ENCODE measurements at regions not wholly inside any gene's neighbourhood (a gene's known extent, or its start where the extent isn't known, plus 50 kb on each side); places are given as distances from the start of the nearest gene placed in this dataset.

DNA sequence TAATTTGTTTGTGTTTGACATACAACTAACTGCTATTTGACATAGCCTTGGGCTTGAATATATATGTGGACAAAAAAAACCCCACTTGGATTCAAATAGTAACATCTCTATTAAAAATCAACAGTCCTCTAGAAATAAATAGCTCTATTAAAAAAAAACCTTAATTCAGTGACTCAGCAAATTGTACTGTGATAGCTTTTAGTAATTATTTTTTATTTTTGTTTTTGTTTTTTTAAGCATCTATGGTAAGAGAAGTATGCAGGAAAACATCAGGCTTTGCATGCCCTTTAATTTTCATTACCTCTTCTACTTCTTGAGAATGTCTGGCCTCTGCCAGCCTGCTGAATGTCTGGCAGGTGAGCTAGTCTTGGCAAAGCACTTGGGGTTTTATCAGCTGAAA is 300.7 kb downstream of the NPR3 start:
- Histone ChIP-seq H3K4me3 (ENCODE audit: low read length in 2 of 2) (no peak overlapping the region), H3K27me3 (ENCODE audit: control insufficient read depth in 2 of 2, insufficient read depth in 2 of 2, low read length in 2 of 2) (no peaks in the 10 kb centered on the region), H3K9me3 (ENCODE audit: control insufficient read depth in 2 of 2, low read length in 2 of 2) (peaks cover 0 to 2% of the 10 kb centered on the region in 2 donors), H3K9ac (ENCODE audit: low read depth in 1 of 2, low read length in 2 of 2) (no peak overlapping the region), H3K27ac (ENCODE audit: low read depth in 2 of 2, low read length in 2 of 2) (no peak overlapping the region), H3K36me3 (ENCODE audit: control insufficient read depth in 2 of 2, insufficient read depth in 2 of 2, low read length in 2 of 2) (no peaks in the 10 kb centered on the region), H3K4me1 (ENCODE audit: control insufficient read depth in 2 of 2, insufficient read depth in 2 of 2, low read length in 2 of 2) (no peaks in the 10 kb centered on the region)

DNA sequence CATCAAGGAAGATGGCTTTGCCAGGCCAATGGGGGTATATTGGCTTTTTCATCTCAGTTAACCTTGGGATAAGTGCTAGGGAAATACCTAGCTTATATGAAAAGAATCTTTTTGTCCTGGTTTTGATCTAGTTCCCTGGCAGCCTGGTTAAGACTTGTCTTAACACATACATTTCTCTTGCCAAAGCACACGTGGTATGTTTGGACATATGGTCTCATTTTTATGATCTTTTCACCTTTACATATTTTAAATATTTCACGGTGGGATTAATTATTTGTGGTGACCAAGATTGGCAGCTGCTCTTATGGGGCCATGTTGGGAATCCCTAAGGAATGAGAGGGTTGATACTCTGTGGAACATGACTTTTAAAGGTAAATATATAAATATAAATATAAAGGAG is 312.5 kb downstream of the NPR3 start:
- H3K27me3 ChIP-seq (ENCODE audit: control insufficient read depth in 2 of 2, insufficient read depth in 2 of 2, low read length in 2 of 2) = no peaks in the 10 kb centered on the region
- H3K36me3 ChIP-seq (ENCODE audit: control insufficient read depth in 2 of 2, insufficient read depth in 2 of 2, low read length in 2 of 2) = no peaks in the 10 kb centered on the region
- H3K4me1 ChIP-seq (ENCODE audit: control insufficient read depth in 2 of 2, insufficient read depth in 2 of 2, low read length in 2 of 2) = no peaks in the 10 kb centered on the region
- H3K9ac ChIP-seq (ENCODE audit: low read depth in 1 of 2, low read length in 2 of 2) = no peak overlapping the region
- no peaks in the 10 kb centered on the region for H3K9me3 ChIP-seq (ENCODE audit: control insufficient read depth in 2 of 2, low read length in 2 of 2)
- H3K4me3 ChIP-seq (ENCODE audit: low read length in 2 of 2) = no peak overlapping the region
- no peak overlapping the region for H3K27ac ChIP-seq (ENCODE audit: low read depth in 2 of 2, low read length in 2 of 2)

DNA sequence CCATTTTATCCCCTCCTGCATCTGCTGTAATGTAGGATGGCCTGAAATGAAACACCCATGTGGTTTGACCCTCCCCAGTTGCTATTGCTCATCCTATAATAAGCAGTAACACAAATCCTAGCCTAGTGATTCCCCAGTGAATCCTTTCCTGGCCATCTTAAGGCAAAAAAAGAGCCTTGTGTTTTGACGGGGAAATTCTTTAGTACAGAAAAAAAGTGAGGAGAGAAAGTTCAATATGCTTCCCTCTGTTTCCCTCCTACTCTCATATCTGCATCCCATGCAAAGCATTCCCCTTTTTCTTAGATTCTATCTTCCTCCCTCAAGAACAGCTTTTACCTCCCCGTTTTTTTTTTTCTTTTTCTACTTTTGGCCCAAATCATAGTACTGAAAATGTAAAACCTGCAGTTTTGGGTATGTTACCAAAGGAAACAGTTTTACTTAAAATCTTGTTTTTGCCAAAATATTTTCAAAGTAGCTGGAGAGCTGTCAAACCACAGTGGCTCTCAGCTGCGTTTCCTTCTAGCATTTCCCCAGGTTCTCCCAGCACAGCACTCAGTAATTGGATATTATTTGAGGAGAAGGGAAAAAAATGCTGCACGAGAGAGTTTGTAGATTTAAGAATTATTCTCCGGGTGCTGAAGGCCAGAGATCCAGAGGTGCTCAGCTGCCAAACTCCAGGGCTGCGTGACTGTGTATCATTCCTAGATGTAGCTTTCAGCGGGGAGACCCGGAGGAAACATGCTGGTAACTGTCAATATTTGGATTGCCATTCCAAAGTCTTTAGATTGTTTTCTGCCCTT is 321.4 kb downstream of the NPR3 start:
- Histone ChIP-seq H3K4me1 (ENCODE audit: control insufficient read depth in 2 of 2, insufficient read depth in 2 of 2, low read length in 2 of 2) (peaks cover 0 to 7% of the 10 kb centered on the region in 2 donors), H3K27me3 (ENCODE audit: control insufficient read depth in 2 of 2, insufficient read depth in 2 of 2, low read length in 2 of 2) (no peaks in the 10 kb centered on the region), H3K9me3 (ENCODE audit: control insufficient read depth in 2 of 2, low read length in 2 of 2) (no peaks in the 10 kb centered on the region), H3K9ac (ENCODE audit: low read depth in 1 of 2, low read length in 2 of 2) (no peak overlapping the region), H3K27ac (ENCODE audit: low read depth in 2 of 2, low read length in 2 of 2) (no peak overlapping the region), H3K36me3 (ENCODE audit: control insufficient read depth in 2 of 2, insufficient read depth in 2 of 2, low read length in 2 of 2) (no peaks in the 10 kb centered on the region), H3K4me3 (ENCODE audit: low read length in 2 of 2) (no peak overlapping the region)

DNA sequence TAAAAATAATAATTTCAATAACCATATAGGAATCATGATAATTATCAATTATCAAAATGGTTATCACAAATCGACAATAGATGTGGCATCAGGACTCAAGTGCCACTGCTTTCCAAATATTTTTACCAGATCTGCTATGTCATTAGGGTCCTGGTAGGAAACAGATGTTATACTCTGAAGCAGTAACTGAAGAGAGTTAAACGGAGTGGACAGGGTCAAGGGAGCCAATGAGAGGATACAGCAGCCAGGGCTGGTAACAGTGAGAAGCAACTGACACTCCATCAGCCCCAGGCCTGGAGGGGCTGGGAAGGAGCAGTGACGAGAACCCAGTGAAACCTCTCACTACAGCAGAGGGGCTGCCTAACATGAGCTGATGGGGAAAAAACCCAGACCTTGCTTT is 322.4 kb downstream of the NPR3 start:
- no peaks in the 10 kb centered on the region for H3K27me3 ChIP-seq (ENCODE audit: control insufficient read depth in 2 of 2, insufficient read depth in 2 of 2, low read length in 2 of 2)
- no peaks in the 10 kb centered on the region for H3K36me3 ChIP-seq (ENCODE audit: control insufficient read depth in 2 of 2, insufficient read depth in 2 of 2, low read length in 2 of 2)
- no peak overlapping the region for H3K4me3 ChIP-seq (ENCODE audit: low read length in 2 of 2)
- H3K4me1 ChIP-seq (ENCODE audit: control insufficient read depth in 2 of 2, insufficient read depth in 2 of 2, low read length in 2 of 2) = peaks cover 0 to 7% of the 10 kb centered on the region in 2 donors
- H3K27ac ChIP-seq (ENCODE audit: low read depth in 2 of 2, low read length in 2 of 2) = no peak overlapping the region
- H3K9ac ChIP-seq (ENCODE audit: low read depth in 1 of 2, low read length in 2 of 2) = no peak overlapping the region
- no peaks in the 10 kb centered on the region for H3K9me3 ChIP-seq (ENCODE audit: control insufficient read depth in 2 of 2, low read length in 2 of 2)

DNA sequence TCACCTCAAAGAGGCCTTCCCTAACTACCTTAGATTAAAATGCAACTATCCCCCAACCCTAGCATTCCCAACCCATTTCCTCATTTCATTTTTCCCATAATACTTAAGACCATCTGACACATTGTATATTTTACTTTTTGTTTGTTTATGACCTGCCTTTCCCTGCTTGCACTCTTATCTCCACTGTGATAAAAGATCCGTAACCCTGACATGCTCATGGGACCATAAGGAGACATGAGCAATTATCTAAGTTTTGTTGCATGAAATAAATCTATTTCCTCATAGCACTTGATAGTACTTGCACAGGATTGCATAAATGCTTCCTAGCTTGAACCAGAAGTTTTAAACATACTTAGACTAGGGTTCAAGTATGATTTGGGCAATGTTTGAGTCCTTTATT is 323.7 kb downstream of the NPR3 start:
- no peaks in the 10 kb centered on the region for H3K27me3 ChIP-seq (ENCODE audit: control insufficient read depth in 2 of 2, insufficient read depth in 2 of 2, low read length in 2 of 2)
- H3K36me3 ChIP-seq (ENCODE audit: control insufficient read depth in 2 of 2, insufficient read depth in 2 of 2, low read length in 2 of 2) = no peaks in the 10 kb centered on the region
- H3K4me3 ChIP-seq (ENCODE audit: low read length in 2 of 2) = no peak overlapping the region
- peak overlapping the region; percentile 49 to 62 for H3K27ac ChIP-seq (ENCODE audit: low read depth in 2 of 2, low read length in 2 of 2)
- H3K4me1 ChIP-seq (ENCODE audit: control insufficient read depth in 2 of 2, insufficient read depth in 2 of 2, low read length in 2 of 2) = peaks cover 0 to 7% of the 10 kb centered on the region in 2 donors
- no peaks in the 10 kb centered on the region for H3K9me3 ChIP-seq (ENCODE audit: control insufficient read depth in 2 of 2, low read length in 2 of 2)
- no peak overlapping the region for H3K9ac ChIP-seq (ENCODE audit: low read depth in 1 of 2, low read length in 2 of 2)

DNA sequence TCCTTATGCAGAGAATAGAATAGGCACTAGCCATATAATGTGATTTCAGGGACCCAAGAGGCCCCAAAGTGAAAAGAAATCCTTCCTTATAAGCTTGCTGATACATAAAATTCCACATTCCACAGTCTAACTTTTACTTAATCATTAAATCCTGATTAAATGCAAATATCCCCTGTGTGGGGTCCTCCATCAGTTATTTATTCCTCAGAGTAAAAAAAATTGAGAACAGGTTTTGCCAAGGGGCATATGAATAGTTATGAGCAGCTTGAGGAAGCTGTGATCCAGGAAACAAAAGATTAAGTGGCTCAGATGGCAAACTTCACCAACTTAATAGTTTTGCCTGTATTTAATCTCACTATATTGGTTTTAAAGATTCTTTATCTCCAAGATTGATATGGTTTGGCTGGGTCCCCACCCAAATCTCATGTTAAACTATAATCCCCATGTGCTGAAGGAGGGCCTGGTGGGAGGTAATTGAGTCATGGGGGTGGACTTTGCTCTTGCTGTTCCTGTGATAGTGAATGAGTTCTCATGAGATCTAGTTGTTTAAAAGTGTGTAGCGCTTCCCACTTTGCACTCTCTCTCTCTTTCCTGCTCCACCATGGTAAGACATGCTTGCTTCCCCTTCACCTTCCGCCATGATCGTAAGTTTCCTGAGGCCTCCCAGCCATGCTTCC is 324.9 kb downstream of the NPR3 start:
- H3K4me1 ChIP-seq (ENCODE audit: control insufficient read depth in 2 of 2, insufficient read depth in 2 of 2, low read length in 2 of 2) = peaks cover 0 to 7% of the 10 kb centered on the region in 2 donors
- H3K9ac ChIP-seq (ENCODE audit: low read depth in 1 of 2, low read length in 2 of 2) = no peak overlapping the region
- no peaks in the 10 kb centered on the region for H3K36me3 ChIP-seq (ENCODE audit: control insufficient read depth in 2 of 2, insufficient read depth in 2 of 2, low read length in 2 of 2)
- peak overlapping the region in 1 of 2 donors; percentile 42 for H3K27ac ChIP-seq (ENCODE audit: low read depth in 2 of 2, low read length in 2 of 2)
- H3K9me3 ChIP-seq (ENCODE audit: control insufficient read depth in 2 of 2, low read length in 2 of 2) = peaks cover 4 to 5% of the 10 kb centered on the region in 2 donors
- peak overlapping the region in 1 of 2 donors; percentile 35 for H3K4me3 ChIP-seq (ENCODE audit: low read length in 2 of 2)
- H3K27me3 ChIP-seq (ENCODE audit: control insufficient read depth in 2 of 2, insufficient read depth in 2 of 2, low read length in 2 of 2) = no peaks in the 10 kb centered on the region

DNA sequence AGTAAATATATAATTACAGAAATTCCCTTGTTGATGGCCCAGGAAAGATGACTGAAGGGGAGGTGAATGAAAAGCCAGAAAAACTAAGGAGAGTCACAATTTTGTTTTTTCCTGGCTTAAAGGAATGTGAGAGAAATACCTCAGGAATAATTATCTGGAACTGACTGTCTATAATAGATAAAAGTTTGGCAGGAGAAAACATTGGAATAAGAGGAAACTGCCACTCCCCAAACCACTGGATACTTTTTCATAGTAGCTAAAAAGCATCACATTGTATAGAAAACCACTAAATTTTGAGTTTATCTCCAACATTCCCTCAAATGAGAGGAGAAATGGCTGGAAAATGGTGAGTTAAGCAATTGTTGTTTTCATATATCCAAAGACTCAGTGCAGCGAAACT is 326.0 kb downstream of the NPR3 start:
- Histone ChIP-seq H3K4me3 (ENCODE audit: low read length in 2 of 2) (no peak overlapping the region), H3K27ac (ENCODE audit: low read depth in 2 of 2, low read length in 2 of 2) (no peak overlapping the region), H3K27me3 (ENCODE audit: control insufficient read depth in 2 of 2, insufficient read depth in 2 of 2, low read length in 2 of 2) (no peaks in the 10 kb centered on the region), H3K36me3 (ENCODE audit: control insufficient read depth in 2 of 2, insufficient read depth in 2 of 2, low read length in 2 of 2) (no peaks in the 10 kb centered on the region), H3K9ac (ENCODE audit: low read depth in 1 of 2, low read length in 2 of 2) (no peak overlapping the region), H3K4me1 (ENCODE audit: control insufficient read depth in 2 of 2, insufficient read depth in 2 of 2, low read length in 2 of 2) (peaks cover 0 to 7% of the 10 kb centered on the region in 2 donors), H3K9me3 (ENCODE audit: control insufficient read depth in 2 of 2, low read length in 2 of 2) (peaks cover 4 to 8% of the 10 kb centered on the region in 2 donors)

DNA sequence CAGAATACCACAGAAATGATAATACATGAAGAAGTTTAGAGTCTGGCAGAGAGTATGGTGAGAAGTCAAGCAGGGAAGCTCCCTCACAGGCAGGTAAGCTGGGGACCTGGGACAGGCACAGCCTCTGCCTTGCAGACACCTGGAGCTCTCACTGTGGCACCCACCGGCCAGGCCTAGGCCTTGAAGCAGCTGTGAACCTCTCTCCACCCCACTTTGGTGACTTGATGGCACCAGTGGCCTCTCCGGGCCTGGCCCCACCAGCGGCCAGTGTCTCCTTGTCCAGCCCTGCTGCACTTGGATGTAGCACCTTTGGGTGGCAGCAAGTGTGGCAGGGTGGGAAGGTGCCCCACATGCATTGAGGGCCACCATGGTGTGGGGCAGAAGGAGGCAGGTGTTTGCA is 330.5 kb downstream of the NPR3 start:
- no peak overlapping the region for H3K27ac ChIP-seq (ENCODE audit: low read depth in 2 of 2, low read length in 2 of 2)
- H3K4me1 ChIP-seq (ENCODE audit: control insufficient read depth in 2 of 2, insufficient read depth in 2 of 2, low read length in 2 of 2) = no peaks in the 10 kb centered on the region
- H3K4me3 ChIP-seq (ENCODE audit: low read length in 2 of 2) = no peak overlapping the region
- H3K9me3 ChIP-seq (ENCODE audit: control insufficient read depth in 2 of 2, low read length in 2 of 2) = peaks cover 4 to 8% of the 10 kb centered on the region in 2 donors
- H3K36me3 ChIP-seq (ENCODE audit: control insufficient read depth in 2 of 2, insufficient read depth in 2 of 2, low read length in 2 of 2) = no peaks in the 10 kb centered on the region
- H3K9ac ChIP-seq (ENCODE audit: low read depth in 1 of 2, low read length in 2 of 2) = no peak overlapping the region
- no peaks in the 10 kb centered on the region for H3K27me3 ChIP-seq (ENCODE audit: control insufficient read depth in 2 of 2, insufficient read depth in 2 of 2, low read length in 2 of 2)

DNA sequence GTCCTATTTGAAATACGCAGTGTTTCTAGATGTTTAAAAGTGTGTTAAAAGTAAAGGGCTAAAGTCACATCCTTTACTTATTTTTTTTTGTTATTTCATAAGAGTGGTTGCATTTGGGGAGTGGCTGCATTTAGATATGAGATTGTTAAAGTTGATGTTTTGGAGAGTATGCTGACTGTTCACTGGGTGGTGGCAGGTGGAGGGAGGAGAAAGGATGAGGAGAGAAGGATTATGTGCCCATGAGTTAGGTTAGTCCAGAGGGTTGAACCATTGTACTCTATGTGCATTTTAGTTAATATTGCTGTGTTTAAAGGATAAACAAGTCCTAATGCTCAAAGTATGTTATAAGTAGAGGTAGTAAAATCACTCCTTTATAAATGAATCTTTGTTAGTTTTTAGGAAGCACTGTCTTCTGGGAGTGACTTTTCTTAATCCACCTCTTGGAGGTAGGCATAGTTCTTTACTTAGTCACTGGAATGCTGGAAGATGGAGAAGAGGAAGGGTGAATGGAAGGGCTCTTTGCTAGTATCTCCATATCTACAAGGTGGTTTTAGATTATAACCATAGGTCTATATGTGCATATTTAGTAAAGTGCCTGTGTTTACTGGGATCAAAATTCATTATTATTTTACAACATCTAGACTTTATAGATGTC is 332.3 kb downstream of the NPR3 start:
- H3K4me3 ChIP-seq (ENCODE audit: low read length in 2 of 2) = no peak overlapping the region
- H3K27me3 ChIP-seq (ENCODE audit: control insufficient read depth in 2 of 2, insufficient read depth in 2 of 2, low read length in 2 of 2) = no peaks in the 10 kb centered on the region
- H3K9ac ChIP-seq (ENCODE audit: low read depth in 1 of 2, low read length in 2 of 2) = no peak overlapping the region
- no peaks in the 10 kb centered on the region for H3K4me1 ChIP-seq (ENCODE audit: control insufficient read depth in 2 of 2, insufficient read depth in 2 of 2, low read length in 2 of 2)
- peaks cover 4 to 8% of the 10 kb centered on the region in 2 donors for H3K9me3 ChIP-seq (ENCODE audit: control insufficient read depth in 2 of 2, low read length in 2 of 2)
- no peaks in the 10 kb centered on the region for H3K36me3 ChIP-seq (ENCODE audit: control insufficient read depth in 2 of 2, insufficient read depth in 2 of 2, low read length in 2 of 2)
- H3K27ac ChIP-seq (ENCODE audit: low read depth in 2 of 2, low read length in 2 of 2) = no peak overlapping the region

DNA sequence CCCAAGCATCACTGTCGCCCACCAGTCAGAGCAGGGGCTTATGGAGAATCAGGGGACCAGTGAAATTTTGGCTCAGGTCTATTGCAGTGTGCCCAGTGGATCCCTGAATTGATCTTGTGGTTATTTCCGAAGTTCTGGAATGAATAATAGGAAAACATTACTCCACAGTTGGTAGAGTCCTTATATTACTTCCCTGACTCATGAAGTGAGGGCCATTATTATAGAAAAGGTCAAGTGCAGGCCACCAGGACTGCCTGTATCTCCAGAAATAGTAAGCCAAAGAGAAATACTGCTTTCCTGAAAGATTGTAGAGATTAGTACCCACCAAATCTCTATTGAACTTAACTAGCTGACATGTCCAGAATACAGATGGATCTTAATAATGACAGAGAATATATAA is 335.0 kb downstream of the NPR3 start:
- no peaks in the 10 kb centered on the region for H3K36me3 ChIP-seq (ENCODE audit: control insufficient read depth in 2 of 2, insufficient read depth in 2 of 2, low read length in 2 of 2)
- peaks cover 0 to 2% of the 10 kb centered on the region in 2 donors for H3K9me3 ChIP-seq (ENCODE audit: control insufficient read depth in 2 of 2, low read length in 2 of 2)
- H3K27me3 ChIP-seq (ENCODE audit: control insufficient read depth in 2 of 2, insufficient read depth in 2 of 2, low read length in 2 of 2) = no peaks in the 10 kb centered on the region
- no peak overlapping the region for H3K27ac ChIP-seq (ENCODE audit: low read depth in 2 of 2, low read length in 2 of 2)
- no peaks in the 10 kb centered on the region for H3K4me1 ChIP-seq (ENCODE audit: control insufficient read depth in 2 of 2, insufficient read depth in 2 of 2, low read length in 2 of 2)
- no peak overlapping the region for H3K4me3 ChIP-seq (ENCODE audit: low read length in 2 of 2)
- no peak overlapping the region for H3K9ac ChIP-seq (ENCODE audit: low read depth in 1 of 2, low read length in 2 of 2)

Measured in mucosa of rectum (tissue), 2 donors.